ENCODE measurements at regions not wholly inside any gene's neighbourhood (a gene's known extent, or its start where the extent isn't known, plus 50 kb on each side); places are given as distances from the start of the nearest gene placed in this dataset.

GRCh38 chr5:106508894-106509293, 1161.8 kb downstream of the EFNA5 start:
- H3K4me3 Mint-ChIP-seq (ENCODE audit: low read depth, unreplicated experiment) = no peak overlapping the region
- CTCF ChIA-PET = interaction anchor here (0.6 kb wide), 1 partner anchor 878 kb away, joined by 3 read pairs; no protein-coding TSS in a partner anchor
- TF ChIP-seq CTCF (IDR thresholded peaks at IDR 0.05; ENCODE audit: unreplicated experiment) = no peak
- intact Hi-C loops (cut with micrococcal nuclease; ENCODE audit: unreplicated experiment) = no loop called here
- BruUV-seq (replicated peaks) = no TSS peak
- no peaks in the 10 kb centered on the region for H3K9me3 Mint-ChIP-seq (ENCODE audit: low read depth, unreplicated experiment)
- H3K4me1 Mint-ChIP-seq (ENCODE audit: low read depth, unreplicated experiment) = no peaks in the 10 kb centered on the region
- no peak for DNase-seq
- no peaks in the 10 kb centered on the region for H3K36me3 Mint-ChIP-seq (ENCODE audit: insufficient read depth, unreplicated experiment)
- no peak overlapping the region for H3K27ac Mint-ChIP-seq (ENCODE audit: unreplicated experiment)
- H3K27me3 Mint-ChIP-seq (ENCODE audit: unreplicated experiment) = no peaks in the 10 kb centered on the region

GRCh38 chr5:106493910-106494309, 1176.8 kb downstream of the EFNA5 start:
- intact Hi-C loops (cut with micrococcal nuclease; ENCODE audit: unreplicated experiment) = no loop called here
- H3K9me3 Mint-ChIP-seq (ENCODE audit: low read depth, unreplicated experiment) = no peaks in the 10 kb centered on the region
- no peak for TF ChIP-seq CTCF (IDR thresholded peaks at IDR 0.05; ENCODE audit: unreplicated experiment)
- no peaks in the 10 kb centered on the region for H3K27me3 Mint-ChIP-seq (ENCODE audit: unreplicated experiment)
- no peak overlapping the region for H3K27ac Mint-ChIP-seq (ENCODE audit: unreplicated experiment)
- H3K36me3 Mint-ChIP-seq (ENCODE audit: insufficient read depth, unreplicated experiment) = no peaks in the 10 kb centered on the region
- no peak overlapping the region for H3K4me3 Mint-ChIP-seq (ENCODE audit: low read depth, unreplicated experiment)
- H3K4me1 Mint-ChIP-seq (ENCODE audit: low read depth, unreplicated experiment) = no peaks in the 10 kb centered on the region
- no peak for DNase-seq
- BruUV-seq (replicated peaks) = no TSS peak
- CTCF ChIA-PET = no interaction called here

GRCh38 chr5:106489004-106489403, 1181.7 kb downstream of the EFNA5 start:
- no peaks in the 10 kb centered on the region for H3K9me3 Mint-ChIP-seq (ENCODE audit: low read depth, unreplicated experiment)
- no peak for DNase-seq
- no peaks in the 10 kb centered on the region for H3K4me1 Mint-ChIP-seq (ENCODE audit: low read depth, unreplicated experiment)
- no peak for TF ChIP-seq CTCF (IDR thresholded peaks at IDR 0.05; ENCODE audit: unreplicated experiment)
- no TSS peak for BruUV-seq (replicated peaks)
- H3K4me3 Mint-ChIP-seq (ENCODE audit: low read depth, unreplicated experiment) = no peak overlapping the region
- H3K27ac Mint-ChIP-seq (ENCODE audit: unreplicated experiment) = no peak overlapping the region
- CTCF ChIA-PET = interaction anchor here (0.5 kb wide), 1 partner anchor 157 kb away, joined by 3 read pairs; no protein-coding TSS in a partner anchor
- intact Hi-C loops (cut with micrococcal nuclease; ENCODE audit: unreplicated experiment) = no loop called here
- H3K36me3 Mint-ChIP-seq (ENCODE audit: insufficient read depth, unreplicated experiment) = no peaks in the 10 kb centered on the region
- H3K27me3 Mint-ChIP-seq (ENCODE audit: unreplicated experiment) = no peaks in the 10 kb centered on the region

- TF ChIP-seq CTCF (IDR thresholded peaks at IDR 0.05; ENCODE audit: unreplicated experiment) = no peak
- no peak overlapping the region for H3K27ac Mint-ChIP-seq (ENCODE audit: unreplicated experiment)
- no TSS peak for BruUV-seq (replicated peaks)
- H3K36me3 Mint-ChIP-seq (ENCODE audit: insufficient read depth, unreplicated experiment) = no peaks in the 10 kb centered on the region
- CTCF ChIA-PET = no interaction called here
- no peaks in the 10 kb centered on the region for H3K4me1 Mint-ChIP-seq (ENCODE audit: low read depth, unreplicated experiment)
- no peak overlapping the region for H3K4me3 Mint-ChIP-seq (ENCODE audit: low read depth, unreplicated experiment)
- intact Hi-C loops (cut with micrococcal nuclease; ENCODE audit: unreplicated experiment) = no loop called here
- no peak for DNase-seq
- no peaks in the 10 kb centered on the region for H3K9me3 Mint-ChIP-seq (ENCODE audit: low read depth, unreplicated experiment)
- H3K27me3 Mint-ChIP-seq (ENCODE audit: unreplicated experiment) = no peaks in the 10 kb centered on the region
Observed at GRCh38 chr5:106488407-106488806, 1182.3 kb downstream of the EFNA5 start.

Measured in Calu3 (cell line).